K562 (cell line): ENCODE measurements at regions not wholly inside any gene's neighbourhood (a gene's known extent, or its start where the extent isn't known, plus 50 kb on each side); places are given as distances from the start of the nearest gene placed in this dataset.

Experiments used
- BDP1 ChIP-seq: IDR thresholded peaks from 3 replicates; pipeline ENCODE4 v1.6.1; 2011; ENCODE audit not compliant: insufficient read length, insufficient read depth
- CBX1 ChIP-seq: sonication (generic); IDR thresholded peaks from 2 replicates; pipeline ENCODE4 v1.6.1; 2016; ENCODE audit warnings: antibody characterized with exemption, low read depth, mild to moderate bottlenecking
- CCAR2 ChIP-seq: fragments of 200-400 bp; formaldehyde crosslinking; IDR thresholded peaks from 2 replicates; pipeline ENCODE4 v1.6.1; 2017; ENCODE audit warnings: mild to moderate bottlenecking, low read depth, low read length
- CTCF ChIP-seq, 3 experiments: IDR thresholded peaks in 2 of 3; conservative IDR thresholded peaks in 1 of 3; 2 replicates each; pipeline ENCODE4 v1.5.1; 2011 to 2012; ENCODE audit warnings: low read length in 3 of 3, mild to moderate bottlenecking in 3 of 3, control low read depth in 2 of 3, improper control_type of control experiment in 1 of 3, inconsistent platforms in 1 of 3, low read depth in 1 of 3, mixed read lengths in 1 of 3, moderate library complexity in 1 of 3; ENCODE audit not compliant: insufficient read depth in 2 of 3
- ELF1 ChIP-seq: fragments of 200-800 bp; sonication (Bioruptor generic); IDR thresholded peaks from 2 replicates; pipeline ENCODE4 v1.6.1; 2016; ENCODE audit warnings: missing genetic modification characterization, missing compliant biosample characterization
- ESRRA ChIP-seq: fragments of 450-650 bp; IDR thresholded peaks from 2 replicates; pipeline ENCODE4 v1.6.1; 2014; ENCODE audit warnings: low read depth, mild to moderate bottlenecking, moderate library complexity, borderline replicate concordance
- EZH2 ChIP-seq: IDR thresholded peaks from 2 replicates; pipeline ENCODE4 v1.6.1; 2012; ENCODE audit warnings: low read depth, mild to moderate bottlenecking, inconsistent platforms, low read length, borderline replicate concordance
- FOXJ3 ChIP-seq: sonication (generic); formaldehyde crosslinking; IDR thresholded peaks from 2 replicates; pipeline ENCODE4 v1.4.0; 2020; ENCODE audit warnings: mild to moderate bottlenecking, missing genetic modification reagents
- HMG20A ChIP-seq: fragments of 450-650 bp; formaldehyde crosslinking; conservative IDR thresholded peaks from 2 replicates; pipeline ENCODE4 v1.4.0; 2020; ENCODE audit warnings: mild to moderate bottlenecking, mixed read lengths
- ID3 ChIP-seq, 2 experiments: fragments of 250-450 bp in 1 of 2; fragments of 450-650 bp in 1 of 2; sonication (Bioruptor Pico) in 1 of 2; IDR thresholded peaks; 2 replicates each; pipeline versions ENCODE4 v1.6.1 to v1.8.0; 2016 to 2021; ENCODE audit warnings: mild to moderate bottlenecking in 2 of 2, moderate library complexity in 2 of 2, missing compliant biosample characterization in 1 of 2, missing genetic modification characterization in 1 of 2
- JUNB ChIP-seq: fragments of 450-650 bp; formaldehyde crosslinking; conservative IDR thresholded peaks from 2 replicates; pipeline ENCODE4 v1.4.0; 2020; ENCODE audit warnings: mild to moderate bottlenecking
- KAT8 ChIP-seq: fragments of 450-650 bp; IDR thresholded peaks from 2 replicates; pipeline ENCODE4 v1.6.1; 2016; ENCODE audit warnings: low read depth, mild to moderate bottlenecking
- NR3C1 ChIP-seq: sonication (generic); formaldehyde crosslinking; IDR thresholded peaks from 2 replicates; pipeline ENCODE4 v1.8.1; 2022; ENCODE audit warnings: missing genetic modification reagents
- U2AF2 ChIP-seq: fragments of 200-400 bp; formaldehyde crosslinking; optimal IDR thresholded peaks from 2 replicates; pipeline ENCODE3; 2017; ENCODE audit warnings: low read depth, mild to moderate bottlenecking, low read length

GRCh38 chr3:34013818-34014570 lies 215.6 kb downstream of the PDCD6IP start:
- no peak for TF ChIP-seq KAT8
- no peak for TF ChIP-seq ESRRA
- TF ChIP-seq HMG20A = no peak
- no peak for TF ChIP-seq U2AF2
- no peak for TF ChIP-seq CCAR2
- no peak for TF ChIP-seq FOXJ3 (CRISPR knock-in tag)
- TF ChIP-seq ID3 (CRISPR knock-in tag; IDR thresholded peaks at IDR 0.05) = no peak
- TF ChIP-seq ID3 (tag; IDR thresholded peaks at IDR 0.05) = no peak
- no peak for TF ChIP-seq CBX1
- no peak for TF ChIP-seq CTCF (IDR thresholded peaks at IDR 0.05 in 2 of 3, conservative IDR thresholded peaks at IDR 0.05 in 1 of 3; ENCODE audit: insufficient read depth in 2 of 3, low read depth in 1 of 3, low read length in 3 of 3)
- no peak for TF ChIP-seq NR3C1 (CRISPR knock-in tag)
- TF ChIP-seq BDP1 = no peak
- TF ChIP-seq JUNB (CRISPR knock-in tag) = no peak
- no peak for TF ChIP-seq ELF1 (tag)
- no peak for TF ChIP-seq EZH2
